WTC11 (cell line): ENCODE measurements at regions not wholly inside any gene's neighbourhood (a gene's known extent, or its start where the extent isn't known, plus 50 kb on each side); places are given as distances from the start of the nearest gene placed in this dataset.

ENCODE experiments used
- ATAC-seq: fragments of 200-7000 bp; cut with Tn5 transposase; 2 replicates; pipeline ENCODE4 v1.10.0; 2021; ENCODE audit warnings: mild to moderate bottlenecking, moderate library complexity
- CTCF ChIA-PET: fragments of 300-600 bp; sonication (Branson Sonifier 250); formaldehyde crosslinking; loops from one replicate; lab custom pipeline; 2021; ENCODE audit warnings: antibody characterized with exemption; lab: Charles Lee
- POLR2A ChIA-PET: fragments of 350-600 bp; sonication (Branson Sonifier 250); formaldehyde crosslinking; loops from one replicate; lab custom pipeline; 2021; ENCODE audit warnings: antibody characterized with exemption; lab: Charles Lee
- DNase-seq: peaks from one replicate; pipeline ENCODE4 v3.0.0; 2021; ENCODE audit warnings: low spot score
- H3K27ac Mint-ChIP-seq: 2 replicates; pipeline ENCODE4 v1.8.0; 2021; ENCODE audit warnings: mixed read lengths
- H3K27me3 Mint-ChIP-seq: 2 replicates; pipeline ENCODE4 v1.8.0; 2021; ENCODE audit warnings: low read depth, mild to moderate bottlenecking, moderate library complexity, mixed read lengths
- H3K36me3 Mint-ChIP-seq: 2 replicates; pipeline ENCODE4 v1.8.0; 2021; ENCODE audit warnings: mixed read lengths
- H3K4me1 Mint-ChIP-seq: 2 replicates; pipeline ENCODE4 v1.8.0; 2022; ENCODE audit warnings: mixed read lengths
- H3K4me3 Mint-ChIP-seq: 2 replicates; pipeline ENCODE4 v1.8.0; 2021; ENCODE audit warnings: mild to moderate bottlenecking, moderate library complexity, mixed read lengths
- H3K9me3 Mint-ChIP-seq: 2 replicates; pipeline ENCODE4 v1.8.0; 2021; ENCODE audit warnings: mixed read lengths
- ATF1 ChIP-seq: sonication (generic); formaldehyde crosslinking; IDR thresholded peaks from 2 replicates; pipeline ENCODE4 v1.8.1; 2023; ENCODE audit warnings: mild to moderate bottlenecking, moderate library complexity, missing genetic modification reagents
- ESRRA ChIP-seq: sonication (generic); formaldehyde crosslinking; IDR thresholded peaks from 2 replicates; pipeline ENCODE4 v1.8.1; 2022; ENCODE audit warnings: mild to moderate bottlenecking, missing genetic modification reagents, borderline replicate concordance
- GRHL2 ChIP-seq: fragments of 250-450 bp; sonication (Bioruptor Pico); IDR thresholded peaks from 2 replicates; pipeline ENCODE4 v1.8.0; 2022; ENCODE audit warnings: mild to moderate bottlenecking, moderate library complexity; ENCODE audit not compliant: insufficient replicate concordance, severe bottlenecking
- IRF1 ChIP-seq: sonication (generic); formaldehyde crosslinking; IDR thresholded peaks from 2 replicates; pipeline ENCODE4 v1.8.0; 2023; ENCODE audit warnings: missing genetic modification reagents
- JUN ChIP-seq: sonication (generic); formaldehyde crosslinking; IDR thresholded peaks from 2 replicates; pipeline ENCODE4 v1.8.0; 2023; ENCODE audit warnings: mild to moderate bottlenecking, missing genetic modification reagents
- MLX ChIP-seq: sonication (generic); formaldehyde crosslinking; IDR thresholded peaks from 2 replicates; pipeline ENCODE4 v1.8.1; 2023; ENCODE audit warnings: mild to moderate bottlenecking, missing genetic modification reagents, moderate library complexity
- NFATC4 ChIP-seq: fragments of 250-450 bp; sonication (Bioruptor Pico); IDR thresholded peaks from 2 replicates; pipeline ENCODE4 v1.9.0; 2021; ENCODE audit warnings: mild to moderate bottlenecking
- RELA ChIP-seq: sonication (generic); formaldehyde crosslinking; IDR thresholded peaks from 2 replicates; pipeline ENCODE4 v1.8.1; 2022; ENCODE audit warnings: missing genetic modification reagents, mild to moderate bottlenecking, borderline replicate concordance
- RORB ChIP-seq: fragments of 250-450 bp; sonication (Bioruptor Pico); IDR thresholded peaks from 2 replicates; pipeline ENCODE4 v1.9.0; 2021; ENCODE audit warnings: mild to moderate bottlenecking
- SMAD4 ChIP-seq: sonication (generic); formaldehyde crosslinking; IDR thresholded peaks from 2 replicates; pipeline ENCODE4 v1.8.0; 2022; ENCODE audit warnings: mild to moderate bottlenecking, missing genetic modification reagents
- SP1 ChIP-seq: sonication (generic); formaldehyde crosslinking; conservative IDR thresholded peaks from 2 replicates; pipeline ENCODE4 v1.8.1; 2022; ENCODE audit warnings: missing genetic modification reagents
- ZNF232 ChIP-seq: sonication (generic); formaldehyde crosslinking; IDR thresholded peaks from 2 replicates; pipeline ENCODE4 v1.8.0; 2022; ENCODE audit warnings: mild to moderate bottlenecking, missing genetic modification reagents
- ZNF317 ChIP-seq: sonication (generic); formaldehyde crosslinking; IDR thresholded peaks from 2 replicates; pipeline ENCODE4 v1.8.1; 2023; ENCODE audit warnings: low read depth, mild to moderate bottlenecking, moderate library complexity, missing genetic modification reagents, borderline replicate concordance
- ZNF416 ChIP-seq: fragments of 250-450 bp; sonication (Bioruptor Pico); IDR thresholded peaks from 2 replicates; pipeline ENCODE4 v1.9.0; 2021; ENCODE audit warnings: mild to moderate bottlenecking, inconsistent platforms
- ZNF671 ChIP-seq: fragments of 250-450 bp; sonication (Bioruptor Pico); IDR thresholded peaks from 2 replicates; pipeline ENCODE4 v1.8.0; 2021; ENCODE audit warnings: mild to moderate bottlenecking
- TF ChIP-seq, protein P1 (sequence below): sonication (generic); formaldehyde crosslinking; IDR thresholded peaks from 2 replicates; pipeline ENCODE4 v1.8.0; 2022; ENCODE audit warnings: mild to moderate bottlenecking, missing genetic modification reagents
- TF ChIP-seq, protein P2 (sequence below): fragments of 200-600 bp; IDR thresholded peaks from 2 replicates; pipeline ENCODE4 v1.8.0; 2022; ENCODE audit warnings: antibody characterized with exemption
- TF ChIP-seq, protein P3 (sequence below): sonication (generic); formaldehyde crosslinking; IDR thresholded peaks from 2 replicates; pipeline ENCODE4 v1.8.0; 2023; ENCODE audit warnings: missing genetic modification reagents, mild to moderate bottlenecking, borderline replicate concordance

- Mint-ChIP-seq H3K4me3 (peak overlapping the region; percentile 19; the same call in 1 of the 2 replicates), H3K36me3 (peaks cover 2% of the 10 kb centered on the region; the same call in 1 of the 2 replicates), H3K27me3 (peaks cover 33% of the 10 kb centered on the region), H3K9me3 (peaks cover 7% of the 10 kb centered on the region; the same call in 1 of the 2 replicates), H3K4me1 (peaks cover 74% of the 10 kb centered on the region), H3K27ac (no peak overlapping the region)
- DNase-seq: no peak
- no peak for ATAC-seq
- ChIA-PET POLR2A (no interaction called here), CTCF (no interaction called here)
- no peak for TF ChIP-seq ZNF416 (CRISPR knock-in tag)
- TF ChIP-seq, protein P1, sequence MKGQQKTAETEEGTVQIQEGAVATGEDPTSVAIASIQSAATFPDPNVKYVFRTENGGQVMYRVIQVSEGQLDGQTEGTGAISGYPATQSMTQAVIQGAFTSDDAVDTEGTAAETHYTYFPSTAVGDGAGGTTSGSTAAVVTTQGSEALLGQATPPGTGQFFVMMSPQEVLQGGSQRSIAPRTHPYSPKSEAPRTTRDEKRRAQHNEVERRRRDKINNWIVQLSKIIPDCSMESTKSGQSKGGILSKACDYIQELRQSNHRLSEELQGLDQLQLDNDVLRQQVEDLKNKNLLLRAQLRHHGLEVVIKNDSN: no peak
These were observed 695.2 kb downstream of the TUSC7 start for GRCh38 chr3:117404730-117405129.

- TF ChIP-seq RORB (CRISPR knock-in tag) (no peak), ESRRA (CRISPR knock-in tag) (no peak), GRHL2 (CRISPR knock-in tag) (no peak), SMAD4 (CRISPR knock-in tag) (no peak), ATF1 (CRISPR knock-in tag) (no peak), ZNF317 (CRISPR knock-in tag) (no peak), NFATC4 (CRISPR knock-in tag) (no peak), ZNF671 (no peak)
- Mint-ChIP-seq H3K4me1 (peaks cover 75% of the 10 kb centered on the region), H3K27ac (no peak overlapping the region; the same call in 1 of the 2 replicates), H3K36me3 (peaks cover 2% of the 10 kb centered on the region; the same call in 1 of the 2 replicates), H3K27me3 (peaks cover 27% of the 10 kb centered on the region), H3K9me3 (peaks cover 7% of the 10 kb centered on the region; the same call in 1 of the 2 replicates), H3K4me3 (peak overlapping the region; percentile 19; the same call in 1 of the 2 replicates)
- ATAC-seq: no peak
- no peak for DNase-seq
- ChIA-PET POLR2A (no interaction called here), CTCF (no interaction called here)
These were observed 695.8 kb downstream of the TUSC7 start for GRCh38 chr3:117405359-117405758.

GRCh38 chr3:117407317-117407716 lies 697.7 kb downstream of the TUSC7 start:
- ATAC-seq (peak; percentile 90), DNase-seq (no peak)
- Mint-ChIP-seq H3K4me3 (no peak overlapping the region), H3K4me1 (peaks cover 66% of the 10 kb centered on the region), H3K27me3 (peaks cover 7% of the 10 kb centered on the region), H3K36me3 (peaks cover 2% of the 10 kb centered on the region; the same call in 1 of the 2 replicates), H3K9me3 (peaks cover 7% of the 10 kb centered on the region; the same call in 1 of the 2 replicates), H3K27ac (no peak overlapping the region)
- CTCF ChIA-PET: interaction anchor here (0.5 to 1.2 kb wide), 13 partner anchors 8 to 590 kb away, joined by 3 to 7 read pairs (median 4); no protein-coding TSS in a partner anchor
- TF ChIP-seq, protein P2, sequence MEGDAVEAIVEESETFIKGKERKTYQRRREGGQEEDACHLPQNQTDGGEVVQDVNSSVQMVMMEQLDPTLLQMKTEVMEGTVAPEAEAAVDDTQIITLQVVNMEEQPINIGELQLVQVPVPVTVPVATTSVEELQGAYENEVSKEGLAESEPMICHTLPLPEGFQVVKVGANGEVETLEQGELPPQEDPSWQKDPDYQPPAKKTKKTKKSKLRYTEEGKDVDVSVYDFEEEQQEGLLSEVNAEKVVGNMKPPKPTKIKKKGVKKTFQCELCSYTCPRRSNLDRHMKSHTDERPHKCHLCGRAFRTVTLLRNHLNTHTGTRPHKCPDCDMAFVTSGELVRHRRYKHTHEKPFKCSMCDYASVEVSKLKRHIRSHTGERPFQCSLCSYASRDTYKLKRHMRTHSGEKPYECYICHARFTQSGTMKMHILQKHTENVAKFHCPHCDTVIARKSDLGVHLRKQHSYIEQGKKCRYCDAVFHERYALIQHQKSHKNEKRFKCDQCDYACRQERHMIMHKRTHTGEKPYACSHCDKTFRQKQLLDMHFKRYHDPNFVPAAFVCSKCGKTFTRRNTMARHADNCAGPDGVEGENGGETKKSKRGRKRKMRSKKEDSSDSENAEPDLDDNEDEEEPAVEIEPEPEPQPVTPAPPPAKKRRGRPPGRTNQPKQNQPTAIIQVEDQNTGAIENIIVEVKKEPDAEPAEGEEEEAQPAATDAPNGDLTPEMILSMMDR: peak; percentile 31; the same call in 1 of the 2 replicates
- no peak for TF ChIP-seq SP1 (CRISPR knock-in tag)
- POLR2A ChIA-PET: interaction anchor here (0.6 kb wide), 1 partner anchor 9 kb away, joined by 3 read pairs; no protein-coding TSS in a partner anchor

DNA sequence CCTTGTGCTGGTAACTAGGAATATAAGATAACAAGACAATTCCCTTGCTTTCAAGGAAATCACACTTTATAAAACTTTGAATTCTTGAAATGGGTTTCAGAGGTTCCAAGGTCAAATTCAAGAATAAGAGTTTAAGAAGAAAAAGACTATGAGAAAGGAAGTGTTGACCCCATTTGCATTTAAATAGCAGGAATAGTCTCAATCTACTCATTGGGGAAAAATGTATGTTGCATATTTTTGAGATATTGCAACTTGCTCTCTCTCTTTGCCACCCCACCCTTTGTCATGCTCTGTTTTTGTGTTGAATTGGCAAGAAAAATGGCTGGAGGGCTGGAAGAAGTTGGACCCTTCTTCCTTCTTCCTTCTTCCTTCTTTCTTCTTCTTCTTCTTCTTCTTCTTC lies 699.2 kb downstream of the TUSC7 start:
- peaks cover 60% of the 10 kb centered on the region for H3K4me1 Mint-ChIP-seq
- ATAC-seq (no peak), DNase-seq (no peak)
- no peaks in the 10 kb centered on the region for H3K27me3 Mint-ChIP-seq
- peaks cover 7% of the 10 kb centered on the region; the same call in 1 of the 2 replicates for H3K9me3 Mint-ChIP-seq
- ChIA-PET POLR2A (no interaction called here), CTCF (interaction anchor here (0.7 kb wide), 1 partner anchor 1450 kb away, joined by 5 read pairs; no protein-coding TSS in a partner anchor)
- peaks cover 2% of the 10 kb centered on the region; the same call in 1 of the 2 replicates for H3K36me3 Mint-ChIP-seq
- H3K27ac Mint-ChIP-seq: no peak overlapping the region
- no peak overlapping the region for H3K4me3 Mint-ChIP-seq
- TF ChIP-seq MLX: no peak
- no peak for TF ChIP-seq ZNF416 (CRISPR knock-in tag)
- TF ChIP-seq IRF1: no peak
- no peak for TF ChIP-seq ZNF232 (CRISPR knock-in tag)
- no peak for TF ChIP-seq JUN (CRISPR knock-in tag)
- TF ChIP-seq, protein P3, sequence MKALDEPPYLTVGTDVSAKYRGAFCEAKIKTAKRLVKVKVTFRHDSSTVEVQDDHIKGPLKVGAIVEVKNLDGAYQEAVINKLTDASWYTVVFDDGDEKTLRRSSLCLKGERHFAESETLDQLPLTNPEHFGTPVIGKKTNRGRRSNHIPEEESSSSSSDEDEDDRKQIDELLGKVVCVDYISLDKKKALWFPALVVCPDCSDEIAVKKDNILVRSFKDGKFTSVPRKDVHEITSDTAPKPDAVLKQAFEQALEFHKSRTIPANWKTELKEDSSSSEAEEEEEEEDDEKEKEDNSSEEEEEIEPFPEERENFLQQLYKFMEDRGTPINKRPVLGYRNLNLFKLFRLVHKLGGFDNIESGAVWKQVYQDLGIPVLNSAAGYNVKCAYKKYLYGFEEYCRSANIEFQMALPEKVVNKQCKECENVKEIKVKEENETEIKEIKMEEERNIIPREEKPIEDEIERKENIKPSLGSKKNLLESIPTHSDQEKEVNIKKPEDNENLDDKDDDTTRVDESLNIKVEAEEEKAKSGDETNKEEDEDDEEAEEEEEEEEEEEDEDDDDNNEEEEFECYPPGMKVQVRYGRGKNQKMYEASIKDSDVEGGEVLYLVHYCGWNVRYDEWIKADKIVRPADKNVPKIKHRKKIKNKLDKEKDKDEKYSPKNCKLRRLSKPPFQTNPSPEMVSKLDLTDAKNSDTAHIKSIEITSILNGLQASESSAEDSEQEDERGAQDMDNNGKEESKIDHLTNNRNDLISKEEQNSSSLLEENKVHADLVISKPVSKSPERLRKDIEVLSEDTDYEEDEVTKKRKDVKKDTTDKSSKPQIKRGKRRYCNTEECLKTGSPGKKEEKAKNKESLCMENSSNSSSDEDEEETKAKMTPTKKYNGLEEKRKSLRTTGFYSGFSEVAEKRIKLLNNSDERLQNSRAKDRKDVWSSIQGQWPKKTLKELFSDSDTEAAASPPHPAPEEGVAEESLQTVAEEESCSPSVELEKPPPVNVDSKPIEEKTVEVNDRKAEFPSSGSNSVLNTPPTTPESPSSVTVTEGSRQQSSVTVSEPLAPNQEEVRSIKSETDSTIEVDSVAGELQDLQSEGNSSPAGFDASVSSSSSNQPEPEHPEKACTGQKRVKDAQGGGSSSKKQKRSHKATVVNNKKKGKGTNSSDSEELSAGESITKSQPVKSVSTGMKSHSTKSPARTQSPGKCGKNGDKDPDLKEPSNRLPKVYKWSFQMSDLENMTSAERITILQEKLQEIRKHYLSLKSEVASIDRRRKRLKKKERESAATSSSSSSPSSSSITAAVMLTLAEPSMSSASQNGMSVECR: no peak
- TF ChIP-seq, protein P2: no peak
- TF ChIP-seq ESRRA (CRISPR knock-in tag): no peak
- no peak for TF ChIP-seq RELA (CRISPR knock-in tag)
- no peak for TF ChIP-seq ATF1 (CRISPR knock-in tag)
